IPS-15b (cell line): ENCODE measurements at regions not wholly inside any gene's neighbourhood (a gene's known extent, or its start where the extent isn't known, plus 50 kb on each side); places are given as distances from the start of the nearest gene placed in this dataset.

Source experiments
- H3K27me3 ChIP-seq: one replicate; pipeline ENCODE4 v1.6.1; 2013; ENCODE audit warnings: low read length; ENCODE audit not compliant: control insufficient read depth, insufficient read depth
- H3K36me3 ChIP-seq: one replicate; pipeline ENCODE4 v1.6.1; 2013; ENCODE audit warnings: low read length; ENCODE audit not compliant: control insufficient read depth, insufficient read depth
- H3K4me1 ChIP-seq: one replicate; pipeline ENCODE4 v1.6.1; 2013; ENCODE audit warnings: mild to moderate bottlenecking, low read length; ENCODE audit not compliant: control insufficient read depth, insufficient read depth
- H3K4me3 ChIP-seq: one replicate; pipeline ENCODE4 v1.5.1; 2013; ENCODE audit warnings: low read depth, low read length
- H3K9ac ChIP-seq: one replicate; pipeline ENCODE4 v1.6.1; 2013; ENCODE audit warnings: low read depth, mild to moderate bottlenecking, low read length
- H3K9me3 ChIP-seq: one replicate; pipeline ENCODE4 v1.6.1; 2013; ENCODE audit warnings: mild to moderate bottlenecking, low read length; ENCODE audit not compliant: control insufficient read depth, insufficient read depth

GRCh38 chr18:78240627-78241252, 738.9 kb upstream of the SALL3 start:
- no peak overlapping the region for H3K9ac ChIP-seq
- H3K36me3 ChIP-seq, result no peaks in the 10 kb centered on the region
- H3K9me3 ChIP-seq, result no peaks in the 10 kb centered on the region
- no peak overlapping the region for H3K4me3 ChIP-seq
- no peaks in the 10 kb centered on the region for H3K4me1 ChIP-seq
- H3K27me3 ChIP-seq, result no peaks in the 10 kb centered on the region

- H3K27me3 ChIP-seq, result no peaks in the 10 kb centered on the region
- H3K4me1 ChIP-seq, result no peaks in the 10 kb centered on the region
- no peaks in the 10 kb centered on the region for H3K9me3 ChIP-seq
- H3K9ac ChIP-seq, result no peak overlapping the region
- no peaks in the 10 kb centered on the region for H3K36me3 ChIP-seq
- no peak overlapping the region for H3K4me3 ChIP-seq
Measured at GRCh38 chr18:78241535-78242253, 737.9 kb upstream of the SALL3 start.

- no peaks in the 10 kb centered on the region for H3K27me3 ChIP-seq
- no peak overlapping the region for H3K4me3 ChIP-seq
- no peaks in the 10 kb centered on the region for H3K36me3 ChIP-seq
- no peaks in the 10 kb centered on the region for H3K4me1 ChIP-seq
- no peaks in the 10 kb centered on the region for H3K9me3 ChIP-seq
- H3K9ac ChIP-seq, result no peak overlapping the region
Measured at GRCh38 chr18:78242254-78242643, 737.4 kb upstream of the SALL3 start.

- H3K4me3 ChIP-seq, result no peak overlapping the region
Measured at GRCh38 chr18:78242806-78243205, 736.8 kb upstream of the SALL3 start.

GRCh38 chr18:78244779-78245178, 734.8 kb upstream of the SALL3 start:
- Histone ChIP-seq H3K4me3 (no peak overlapping the region), H3K27me3 (no peaks in the 10 kb centered on the region), H3K4me1 (peaks cover 3% of the 10 kb centered on the region), H3K9ac (no peak overlapping the region), H3K36me3 (no peaks in the 10 kb centered on the region), H3K9me3 (no peaks in the 10 kb centered on the region)

More at GRCh38 chr18:78242806-78243205, 736.8 kb upstream of the SALL3 start:
- Histone ChIP-seq H3K27me3 (no peaks in the 10 kb centered on the region), H3K36me3 (no peaks in the 10 kb centered on the region), H3K9me3 (no peaks in the 10 kb centered on the region), H3K9ac (no peak overlapping the region), H3K4me1 (no peaks in the 10 kb centered on the region)

GRCh38 chr18:78245451-78245850, 734.2 kb upstream of the SALL3 start:
- no peaks in the 10 kb centered on the region for H3K27me3 ChIP-seq
- no peak overlapping the region for H3K9ac ChIP-seq
- peaks cover 3% of the 10 kb centered on the region for H3K4me1 ChIP-seq
- H3K36me3 ChIP-seq, result no peaks in the 10 kb centered on the region
- no peak overlapping the region for H3K4me3 ChIP-seq
- H3K9me3 ChIP-seq, result no peaks in the 10 kb centered on the region

GRCh38 chr18:78246050-78246449, 733.6 kb upstream of the SALL3 start:
- Histone ChIP-seq H3K4me3 (no peak overlapping the region), H3K4me1 (peaks cover 3% of the 10 kb centered on the region), H3K27me3 (no peaks in the 10 kb centered on the region)

GRCh38 chr18:78246588-78246987, 733.0 kb upstream of the SALL3 start:
- no peaks in the 10 kb centered on the region for H3K9me3 ChIP-seq
- H3K9ac ChIP-seq, result no peak overlapping the region
- H3K4me3 ChIP-seq, result no peak overlapping the region
- no peaks in the 10 kb centered on the region for H3K27me3 ChIP-seq
- H3K4me1 ChIP-seq, result peaks cover 3% of the 10 kb centered on the region
- no peaks in the 10 kb centered on the region for H3K36me3 ChIP-seq

More at GRCh38 chr18:78246050-78246449, 733.6 kb upstream of the SALL3 start:
- no peak overlapping the region for H3K9ac ChIP-seq
- H3K36me3 ChIP-seq, result no peaks in the 10 kb centered on the region
- H3K9me3 ChIP-seq, result no peaks in the 10 kb centered on the region

GRCh38 chr18:78247615-78248289, 731.9 kb upstream of the SALL3 start:
- Histone ChIP-seq H3K27me3 (no peaks in the 10 kb centered on the region), H3K36me3 (no peaks in the 10 kb centered on the region), H3K9me3 (no peaks in the 10 kb centered on the region), H3K4me1 (peaks cover 3% of the 10 kb centered on the region), H3K4me3 (no peak overlapping the region), H3K9ac (no peak overlapping the region)

- H3K27me3 ChIP-seq, result no peaks in the 10 kb centered on the region
- no peak overlapping the region for H3K9ac ChIP-seq
- no peak overlapping the region for H3K4me3 ChIP-seq
- H3K36me3 ChIP-seq, result no peaks in the 10 kb centered on the region
- H3K9me3 ChIP-seq, result no peaks in the 10 kb centered on the region
- H3K4me1 ChIP-seq, result no peaks in the 10 kb centered on the region
Measured at GRCh38 chr18:78255013-78255412, 724.6 kb upstream of the SALL3 start.

GRCh38 chr18:78268226-78268988, 711.2 kb upstream of the SALL3 start:
- no peak overlapping the region for H3K9ac ChIP-seq
- no peaks in the 10 kb centered on the region for H3K4me1 ChIP-seq
- no peaks in the 10 kb centered on the region for H3K9me3 ChIP-seq
- H3K36me3 ChIP-seq, result no peaks in the 10 kb centered on the region
- no peak overlapping the region for H3K4me3 ChIP-seq
- no peaks in the 10 kb centered on the region for H3K27me3 ChIP-seq
